Stimulated activated CD8-positive, alpha-beta memory T cell treated with anti-CD3 and anti-CD28 coated beads, Interleukin-15, amount 100 ng/mL, for 48 hours (primary cell): ENCODE measurements at regions not wholly inside any gene's neighbourhood (a gene's known extent, or its start where the extent isn't known, plus 50 kb on each side); places are given as distances from the start of the nearest gene placed in this dataset.

ENCODE experiments used
- DNase-seq, 2 donors: peaks; one replicate each; pipeline ENCODE4 v3.0.0-alpha.2; 2020; ENCODE audit warnings: low read depth in 2 of 2

- DNase-seq, result no peak
Measured at GRCh38 chr4:3831529-3832150, 65.5 kb downstream of the ADRA2C start.

- DNase-seq, result no peak
Measured at GRCh38 chr4:3832536-3833220, 66.5 kb downstream of the ADRA2C start.

DNA sequence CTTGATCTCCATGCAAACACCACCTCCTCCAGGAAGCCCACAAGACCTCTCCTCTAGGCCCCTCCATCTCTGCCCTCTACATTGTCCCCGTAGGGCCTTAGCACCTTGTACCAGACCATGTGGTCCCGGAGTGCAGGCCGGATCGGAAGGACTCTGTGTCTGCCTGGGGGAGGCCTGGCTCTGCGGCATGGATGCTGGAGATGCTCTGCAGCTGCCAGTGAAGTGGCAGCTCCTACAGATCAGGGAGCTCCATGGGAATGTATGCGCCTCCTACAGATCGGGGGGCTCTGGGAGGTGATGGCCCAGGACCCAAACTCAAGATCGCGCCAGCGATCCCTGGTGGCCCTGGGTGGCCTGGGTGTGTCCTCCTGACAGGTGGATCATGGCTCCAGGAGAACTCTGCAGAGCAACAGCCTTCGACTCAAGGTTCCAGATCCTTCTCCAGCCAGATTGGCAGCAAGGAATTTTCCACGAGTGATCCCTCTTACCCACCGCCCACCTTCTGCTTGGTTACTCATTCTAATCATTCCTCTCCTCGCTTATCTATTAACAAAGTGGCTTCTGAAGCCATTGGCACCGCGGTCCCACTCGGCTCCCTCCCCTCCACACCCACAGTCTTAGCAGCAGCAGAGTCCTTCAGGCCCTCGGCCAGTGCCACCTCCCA lies 67.3 kb downstream of the ADRA2C start:
- DNase-seq, result no peak

DNA sequence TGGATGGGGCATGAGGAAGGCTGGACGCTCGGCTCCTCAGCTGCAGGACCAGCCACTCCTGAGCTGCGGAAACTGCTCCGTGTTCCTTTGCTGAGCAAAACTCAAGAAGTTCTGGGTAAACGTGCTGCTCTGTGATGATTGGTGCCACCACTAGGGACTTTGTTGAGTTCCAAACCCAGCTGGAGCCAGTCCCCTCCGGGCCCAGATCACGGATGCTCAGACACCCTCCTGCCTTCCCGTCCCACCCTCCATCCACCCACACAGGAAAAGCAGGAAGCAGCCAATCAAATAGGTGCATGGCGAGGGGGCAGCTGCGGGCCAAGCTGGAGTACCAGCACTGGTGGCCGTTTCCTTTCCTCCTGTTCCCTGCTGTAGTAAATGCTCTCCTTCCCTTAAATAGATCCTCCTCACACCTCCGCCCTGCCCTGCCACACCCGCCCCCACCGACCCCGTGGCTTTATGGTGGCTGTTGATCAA lies 68.0 kb downstream of the ADRA2C start:
- DNase-seq, result no peak

DNA sequence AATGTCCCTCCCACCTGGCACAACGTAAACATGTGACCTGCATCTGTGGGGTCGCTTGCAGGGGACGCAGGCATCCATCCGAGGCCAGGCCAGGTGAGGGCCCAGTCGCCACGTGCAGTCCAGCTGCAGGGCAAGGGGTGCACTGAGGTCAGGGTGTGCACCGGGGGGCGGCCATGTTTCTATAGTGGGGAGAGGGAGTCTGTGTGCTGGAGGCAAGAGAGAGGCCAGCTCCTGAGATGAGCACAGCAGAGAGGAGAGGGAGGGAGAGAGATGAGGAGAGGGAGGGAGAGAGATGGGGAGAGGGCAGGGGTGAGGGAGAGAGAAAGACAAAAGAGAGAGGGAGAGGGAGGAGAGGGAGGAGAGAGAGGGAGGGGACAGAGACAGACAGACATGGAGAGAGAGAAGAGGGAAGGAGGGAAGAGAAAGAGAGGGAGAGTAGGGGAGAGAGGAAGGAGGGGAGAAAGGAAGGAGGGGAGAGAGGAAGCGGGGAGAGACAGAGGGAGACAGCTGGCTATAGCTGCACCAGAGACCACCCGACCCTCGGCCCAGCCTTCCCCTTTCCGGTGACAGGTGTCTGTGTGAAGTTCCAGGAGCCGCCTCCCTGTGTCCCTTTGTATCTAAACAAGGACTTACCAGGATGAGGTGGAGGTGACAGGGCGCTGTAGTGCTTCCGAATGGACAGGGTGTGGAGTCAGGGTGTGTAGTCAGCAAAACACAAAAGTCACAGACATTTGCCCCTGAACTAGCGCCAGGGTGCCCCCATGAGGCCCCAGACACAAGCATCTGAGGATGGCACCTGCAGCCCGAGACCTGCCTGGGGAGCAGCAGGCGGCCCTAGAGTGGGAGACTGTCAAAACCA lies 68.7 kb downstream of the ADRA2C start:
- no peak for DNase-seq

- no peak for DNase-seq
Measured at GRCh38 chr4:3835527-3836405, 69.6 kb downstream of the ADRA2C start.

DNA sequence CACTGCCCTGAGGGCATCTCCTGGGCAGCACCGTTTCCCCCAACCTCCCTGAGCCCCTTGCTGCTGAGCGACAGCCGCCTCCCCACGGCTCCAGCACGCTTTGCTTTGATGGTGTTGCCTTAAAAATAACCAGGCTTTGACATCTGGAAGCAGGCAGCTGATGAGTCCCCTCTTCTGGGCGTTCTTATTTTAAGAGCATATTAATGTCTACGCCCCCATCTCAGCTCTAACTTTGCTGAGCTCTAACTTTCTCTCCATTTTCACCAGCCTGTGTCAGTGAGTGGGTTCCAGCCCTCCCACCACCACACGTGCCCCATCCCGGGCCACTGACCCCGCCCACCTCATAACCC lies 70.2 kb downstream of the ADRA2C start:
- no peak for DNase-seq

- no peak for DNase-seq
Measured at GRCh38 chr4:3836756-3837601, 70.8 kb downstream of the ADRA2C start.

GRCh38 chr4:3838437-3839380 lies 72.5 kb downstream of the ADRA2C start:
- DNase-seq, result no peak

DNA sequence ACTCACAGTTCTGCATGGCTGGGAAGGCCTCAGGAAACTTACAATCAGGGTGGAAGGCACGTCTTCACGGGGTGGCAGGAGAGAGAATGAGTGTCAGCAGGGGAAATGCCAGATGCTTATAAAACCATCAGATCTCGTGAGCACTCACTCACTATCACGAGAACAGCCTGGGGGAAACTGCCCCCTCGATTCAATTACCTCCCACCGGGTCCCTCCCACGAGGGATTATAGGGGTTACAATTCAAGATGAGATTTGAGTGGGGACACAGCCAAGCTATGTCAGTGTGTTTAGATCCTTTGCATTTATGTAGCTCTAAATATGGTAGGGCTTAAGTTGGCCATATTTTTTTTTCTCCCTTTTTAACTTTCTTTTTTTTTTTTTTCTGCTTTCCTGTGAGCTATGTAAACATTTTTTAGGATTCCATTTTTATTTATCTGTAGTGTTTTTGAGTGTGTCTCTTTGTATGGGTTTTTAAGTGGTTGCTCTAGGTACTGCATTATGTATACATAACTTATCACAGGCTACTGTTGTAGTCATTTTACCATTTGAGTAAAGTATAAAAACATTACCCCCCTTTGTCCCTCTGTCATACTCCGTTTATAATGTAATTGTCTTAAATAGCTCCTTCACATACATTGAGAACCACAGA lies 79.0 kb downstream of the ADRA2C start:
- no peak for DNase-seq

- DNase-seq, result no peak
Measured at GRCh38 chr4:3845744-3846429, 79.7 kb downstream of the ADRA2C start.

DNA sequence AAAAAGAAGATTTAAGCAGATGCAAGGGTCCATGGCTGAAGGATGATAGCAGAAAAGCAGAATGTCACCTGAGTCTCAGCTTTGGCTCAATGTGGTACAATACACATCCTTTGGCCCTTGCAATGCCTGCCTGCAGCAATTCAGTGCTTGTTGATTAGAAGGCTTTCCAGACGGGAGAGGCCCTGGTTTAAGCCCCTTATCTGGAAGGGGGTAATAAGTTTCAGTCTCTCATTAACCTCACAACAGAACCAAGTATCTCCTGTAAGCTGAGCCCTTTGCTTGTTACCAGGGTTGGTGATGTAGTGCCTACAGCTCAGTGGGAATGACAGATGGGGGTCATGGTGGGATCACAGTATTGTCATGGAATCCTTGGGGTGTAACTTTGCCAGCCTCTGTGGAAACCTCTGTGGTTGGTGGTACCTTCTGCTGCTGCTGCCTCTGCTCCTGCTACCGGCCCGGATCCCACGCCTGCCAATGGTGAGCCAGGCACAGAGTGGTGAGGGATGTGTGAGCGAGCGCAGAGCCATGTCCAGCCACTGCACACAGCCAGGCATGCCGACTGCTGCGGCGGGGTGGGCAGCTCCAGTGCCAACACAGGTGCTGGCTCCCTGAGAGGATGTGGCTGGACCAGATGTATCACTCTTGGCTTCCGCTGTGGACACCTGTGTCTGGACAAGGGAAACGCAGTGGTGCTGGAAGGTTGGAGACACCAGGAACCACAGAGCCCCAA lies 81.2 kb downstream of the ADRA2C start:
- DNase-seq, result no peak

DNA sequence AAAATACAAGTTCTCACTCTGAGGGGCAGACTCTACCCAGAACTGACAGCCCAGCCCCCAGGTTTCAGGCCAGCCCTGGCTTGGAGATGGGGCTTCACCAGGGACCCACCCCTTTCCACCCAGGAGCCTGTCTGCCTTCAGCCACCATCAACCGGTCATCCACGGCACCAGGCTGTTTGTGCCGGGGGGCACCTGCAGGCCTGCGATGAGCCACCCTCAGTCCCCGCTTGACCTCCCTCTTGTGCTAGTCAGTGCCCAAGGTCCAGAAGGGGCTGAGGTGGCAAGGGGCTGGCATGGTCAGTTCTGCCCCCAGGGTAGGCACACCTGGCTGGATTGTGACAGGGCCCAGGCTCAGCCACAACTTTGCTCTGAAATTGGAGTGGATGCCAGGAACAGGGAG lies 82.1 kb downstream of the ADRA2C start:
- no peak for DNase-seq

DNA sequence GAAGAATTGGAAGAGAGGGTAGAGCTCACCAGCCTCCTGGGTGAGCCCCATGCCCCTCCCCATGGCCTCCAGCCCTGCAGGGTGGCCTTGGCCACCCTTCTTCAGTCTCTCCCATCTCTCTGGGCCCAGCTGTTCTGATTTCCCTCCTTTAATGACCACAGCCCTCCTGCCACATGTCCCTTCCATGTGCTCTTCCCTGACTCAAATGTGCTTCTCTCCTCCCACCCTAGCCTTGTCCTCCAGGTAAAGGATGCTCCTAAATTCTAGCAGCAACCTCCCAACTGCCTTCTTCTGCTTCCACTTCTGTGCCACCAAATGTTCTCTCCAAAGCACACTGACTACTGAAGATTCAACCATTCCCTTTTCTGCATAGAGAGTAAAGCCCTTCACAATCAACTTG lies 83.0 kb downstream of the ADRA2C start:
- DNase-seq, result no peak

GRCh38 chr4:3850128-3850527 lies 83.9 kb downstream of the ADRA2C start:
- DNase-seq, result no peak

DNA sequence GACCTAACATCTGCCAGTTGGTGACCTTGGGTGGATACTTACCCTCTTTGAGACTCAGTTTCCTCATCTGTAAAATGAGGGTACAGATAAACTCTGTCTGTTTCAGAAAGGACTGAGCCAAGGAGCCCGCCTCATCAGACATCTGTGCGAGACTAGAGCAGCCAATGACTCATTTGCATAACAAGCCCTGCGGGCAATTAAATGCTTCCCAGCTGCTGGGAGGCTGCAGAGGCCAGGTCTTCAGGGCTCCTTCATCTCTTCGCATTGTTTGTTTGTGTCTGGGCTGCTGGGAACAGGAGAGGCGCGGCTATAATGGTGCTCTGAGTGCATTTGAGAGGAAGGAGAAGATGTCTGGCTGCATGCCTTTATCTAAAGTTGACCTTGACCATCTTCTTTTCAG lies 85.0 kb downstream of the ADRA2C start:
- DNase-seq, result no peak

GRCh38 chr4:3851881-3852280 lies 85.7 kb downstream of the ADRA2C start:
- no peak for DNase-seq
